ENCODE measurements at regions not wholly inside any gene's neighbourhood (a gene's known extent, or its start where the extent isn't known, plus 50 kb on each side); places are given as distances from the start of the nearest gene placed in this dataset.

DNA sequence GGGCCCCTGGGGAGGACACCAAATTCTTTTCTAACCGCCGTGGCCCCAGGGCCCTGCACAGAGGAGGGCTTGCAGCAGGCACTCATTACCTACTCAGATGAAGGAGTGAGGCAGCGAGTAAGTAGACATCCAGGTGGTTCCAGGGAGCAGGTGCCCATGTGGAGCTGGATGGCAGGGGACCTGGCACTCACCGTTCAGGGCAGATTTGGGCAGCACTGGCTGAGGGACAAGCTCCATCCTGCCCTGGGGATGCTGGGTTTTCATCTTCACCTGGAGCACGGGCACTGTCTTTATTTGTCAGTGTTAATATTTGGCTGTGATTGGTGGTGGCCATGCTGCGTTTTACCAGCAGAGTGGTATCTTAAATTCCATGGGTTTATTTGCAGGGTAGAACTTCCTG, 1182.7 kb downstream of the BRD1 start:
- Histone ChIP-seq H3K4me3 (no peak overlapping the region), H3K9me3 (no peaks in the 10 kb centered on the region), H3K27ac (no peak overlapping the region), H3K36me3 (no peaks in the 10 kb centered on the region), H3K4me1 (ENCODE audit: insufficient read depth) (peaks cover 9% of the 10 kb centered on the region), H3K27me3 (no peaks in the 10 kb centered on the region)
- TF ChIP-seq, protein P1, sequence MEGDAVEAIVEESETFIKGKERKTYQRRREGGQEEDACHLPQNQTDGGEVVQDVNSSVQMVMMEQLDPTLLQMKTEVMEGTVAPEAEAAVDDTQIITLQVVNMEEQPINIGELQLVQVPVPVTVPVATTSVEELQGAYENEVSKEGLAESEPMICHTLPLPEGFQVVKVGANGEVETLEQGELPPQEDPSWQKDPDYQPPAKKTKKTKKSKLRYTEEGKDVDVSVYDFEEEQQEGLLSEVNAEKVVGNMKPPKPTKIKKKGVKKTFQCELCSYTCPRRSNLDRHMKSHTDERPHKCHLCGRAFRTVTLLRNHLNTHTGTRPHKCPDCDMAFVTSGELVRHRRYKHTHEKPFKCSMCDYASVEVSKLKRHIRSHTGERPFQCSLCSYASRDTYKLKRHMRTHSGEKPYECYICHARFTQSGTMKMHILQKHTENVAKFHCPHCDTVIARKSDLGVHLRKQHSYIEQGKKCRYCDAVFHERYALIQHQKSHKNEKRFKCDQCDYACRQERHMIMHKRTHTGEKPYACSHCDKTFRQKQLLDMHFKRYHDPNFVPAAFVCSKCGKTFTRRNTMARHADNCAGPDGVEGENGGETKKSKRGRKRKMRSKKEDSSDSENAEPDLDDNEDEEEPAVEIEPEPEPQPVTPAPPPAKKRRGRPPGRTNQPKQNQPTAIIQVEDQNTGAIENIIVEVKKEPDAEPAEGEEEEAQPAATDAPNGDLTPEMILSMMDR (IDR thresholded peaks at IDR 0.05), result no peak
- no peak for TF ChIP-seq POLR2A (IDR thresholded peaks at IDR 0.05)
- TF ChIP-seq EP300 (IDR thresholded peaks at IDR 0.05), result no peak
- intact Hi-C loops (cut with DNase I), result loop anchor here in 1 of 4 donors (5.0 kb wide), 1 partner anchor 47 kb away; no protein-coding TSS in a partner anchor
- 73 to 82% (median 74%) methylated on average over 6 of the region's 6 CpGs for WGBS, 3 donors
- DNase-seq, result no peak

DNA sequence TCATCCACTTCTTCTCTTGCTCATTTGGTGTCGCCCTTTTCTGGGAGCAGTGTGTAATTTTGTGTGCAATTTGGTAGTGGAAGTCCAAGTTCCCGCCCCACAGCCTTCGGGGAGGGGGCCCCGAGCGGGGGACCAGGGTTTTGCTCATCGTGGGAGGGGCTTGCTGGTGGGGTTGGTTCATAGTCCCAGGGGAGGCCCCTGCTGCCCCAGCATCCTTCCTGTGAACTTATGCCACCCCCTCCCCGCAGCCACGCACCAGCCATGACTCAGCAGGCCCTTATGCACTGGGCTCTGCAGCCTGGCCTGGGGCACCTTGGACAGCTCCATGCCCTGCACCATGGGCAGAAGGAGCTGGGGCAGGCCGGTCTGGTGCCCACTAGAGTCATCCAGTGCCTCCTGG, 1183.6 kb downstream of the BRD1 start:
- peak in 1 of 5 donors; percentile 48 for DNase-seq
- no peak overlapping the region for H3K4me3 ChIP-seq
- no peaks in the 10 kb centered on the region for H3K9me3 ChIP-seq
- intact Hi-C loops (cut with DNase I), result loop anchor here in 1 of 4 donors (5.0 kb wide), 1 partner anchor 48 kb away; no protein-coding TSS in a partner anchor
- no peaks in the 10 kb centered on the region for H3K27me3 ChIP-seq
- H3K27ac ChIP-seq, result no peak overlapping the region
- peaks cover 9% of the 10 kb centered on the region for H3K4me1 ChIP-seq (ENCODE audit: insufficient read depth)
- 50 to 71% (median 58%) methylated on average over 6 to 9 of the region's 9 CpGs for WGBS, 3 donors
- H3K36me3 ChIP-seq, result no peaks in the 10 kb centered on the region
- no peak for TF ChIP-seq POLR2A (IDR thresholded peaks at IDR 0.05)
- no peak for TF ChIP-seq EP300 (IDR thresholded peaks at IDR 0.05)
- TF ChIP-seq, protein P1 (IDR thresholded peaks at IDR 0.05), result no peak

DNA sequence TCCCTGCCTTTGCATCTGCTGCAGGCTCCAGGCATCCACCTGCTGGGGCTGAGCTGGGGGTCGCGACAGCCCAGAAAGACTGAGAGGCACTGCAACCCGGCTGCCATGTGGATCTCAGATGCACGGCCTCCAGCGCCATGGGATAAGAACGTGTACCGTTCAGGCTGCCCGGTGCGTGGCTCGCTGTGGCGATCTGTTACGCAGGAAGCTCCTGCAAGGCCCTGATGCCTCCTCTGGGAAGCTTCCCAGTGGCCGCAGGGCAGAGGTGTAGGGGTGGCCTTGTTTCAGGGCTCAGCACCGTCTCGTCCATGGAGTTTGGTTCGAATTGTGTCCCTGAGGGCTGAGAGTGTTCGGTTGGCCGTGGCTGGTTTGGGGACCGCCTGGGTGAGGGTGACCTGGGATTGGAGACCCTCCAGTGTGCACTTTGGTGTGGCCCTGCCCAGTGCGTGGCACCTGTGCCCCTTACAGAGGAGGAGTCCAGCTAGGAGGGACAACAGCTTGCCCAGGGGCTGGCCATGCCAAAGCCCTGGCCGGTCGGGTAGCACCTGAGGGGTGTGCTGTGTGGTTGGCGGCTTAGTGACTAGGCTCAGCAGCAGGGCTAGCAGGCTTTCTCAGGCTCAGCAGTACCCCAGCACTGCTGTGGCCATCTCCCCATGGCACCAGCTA, 1184.5 kb downstream of the BRD1 start:
- H3K36me3 ChIP-seq, result no peaks in the 10 kb centered on the region
- intact Hi-C loops (cut with DNase I), result loop anchor here in 1 of 4 donors (5.0 kb wide), 1 partner anchor 49 kb away; no protein-coding TSS in a partner anchor
- no peaks in the 10 kb centered on the region for H3K27me3 ChIP-seq
- H3K27ac ChIP-seq, result peak overlapping the region in 1 of 2 donors; percentile 26
- WGBS, 3 donors, result 93 to 94% (median 94%) methylated on average over 23 of the region's 23 CpGs
- H3K9me3 ChIP-seq, result no peaks in the 10 kb centered on the region
- H3K4me3 ChIP-seq, result no peak overlapping the region
- TF ChIP-seq EP300 (IDR thresholded peaks at IDR 0.05), result no peak
- TF ChIP-seq, protein P1 (IDR thresholded peaks at IDR 0.05), result no peak
- TF ChIP-seq POLR2A (IDR thresholded peaks at IDR 0.05), result no peak
- DNase-seq, result no peak
- peaks cover 9% of the 10 kb centered on the region for H3K4me1 ChIP-seq (ENCODE audit: insufficient read depth)

DNA sequence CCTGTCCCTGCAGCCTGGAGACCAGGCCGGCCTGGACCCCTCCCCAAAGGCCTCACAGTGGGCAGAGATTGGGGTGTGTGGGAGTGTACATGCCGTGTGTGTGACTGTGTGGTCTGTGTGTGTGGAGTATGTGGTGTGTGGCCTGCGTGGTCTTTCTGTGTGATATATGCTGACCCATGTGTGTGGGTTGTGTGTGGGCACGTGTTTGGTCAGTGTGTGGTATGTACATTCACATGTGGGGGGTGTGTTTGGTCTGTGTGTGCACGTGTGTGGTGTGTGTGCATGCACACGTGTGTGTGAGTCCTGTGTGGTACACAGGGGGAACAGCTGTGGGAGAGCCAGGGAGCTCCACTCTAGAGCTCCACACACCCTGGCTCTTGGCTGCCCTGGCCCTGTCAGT, 1185.1 kb downstream of the BRD1 start:
- no peak for TF ChIP-seq EP300 (IDR thresholded peaks at IDR 0.05)
- no peak for TF ChIP-seq POLR2A (IDR thresholded peaks at IDR 0.05)
- TF ChIP-seq, protein P1 (IDR thresholded peaks at IDR 0.05), result no peak
- H3K9me3 ChIP-seq, result no peaks in the 10 kb centered on the region
- DNase-seq, result no peak
- H3K27ac ChIP-seq, result no peak overlapping the region
- intact Hi-C loops (cut with DNase I), result loop anchor here in 1 of 4 donors (5.0 kb wide), 1 partner anchor 50 kb away; no protein-coding TSS in a partner anchor
- no peaks in the 10 kb centered on the region for H3K36me3 ChIP-seq
- H3K4me1 ChIP-seq (ENCODE audit: insufficient read depth), result peaks cover 9% of the 10 kb centered on the region
- no peak overlapping the region for H3K4me3 ChIP-seq
- 71 to 84% (median 80%) methylated on average over 6 of the region's 6 CpGs for WGBS, 3 donors
- H3K27me3 ChIP-seq, result no peaks in the 10 kb centered on the region
